AG04449 (cell line): ENCODE measurements at regions not wholly inside any gene's neighbourhood (a gene's known extent, or its start where the extent isn't known, plus 50 kb on each side); places are given as distances from the start of the nearest gene placed in this dataset.

ENCODE experiments used
- CTCF ChIA-PET: fragments of 350-600 bp; formaldehyde crosslinking; extraction: SDS; loops from one replicate; lab custom pipeline; 2021; ENCODE audit warnings: antibody characterized with exemption; lab: Yijun Ruan, JAX
- POLR2A ChIA-PET: fragments of 400-600, 350-600 bp; formaldehyde crosslinking; extraction: SDS; loops from one replicate; lab custom pipeline; 2020; ENCODE audit warnings: antibody characterized with exemption, inconsistent platforms; lab: Yijun Ruan, JAX
- DNase-seq: peaks from one replicate; pipeline ENCODE4 v3.0.0-alpha.2; 2010; ENCODE audit warnings: low read depth, low spot score
- H3K4me3 ChIP-seq: 2 replicates; pipeline ENCODE4 v1.5.1; 2011; ENCODE audit warnings: low read depth, mild to moderate bottlenecking, control low read depth, low read length
- TF ChIP-seq, protein P1 (sequence below): IDR thresholded peaks from one replicate; pipeline ENCODE4 v1.5.1; 2011; ENCODE audit warnings: mild to moderate bottlenecking, moderate library complexity, low read length, control low read depth, inconsistent platforms; ENCODE audit not compliant: insufficient read depth; ENCODE audit errors: missing control alignments

DNA sequence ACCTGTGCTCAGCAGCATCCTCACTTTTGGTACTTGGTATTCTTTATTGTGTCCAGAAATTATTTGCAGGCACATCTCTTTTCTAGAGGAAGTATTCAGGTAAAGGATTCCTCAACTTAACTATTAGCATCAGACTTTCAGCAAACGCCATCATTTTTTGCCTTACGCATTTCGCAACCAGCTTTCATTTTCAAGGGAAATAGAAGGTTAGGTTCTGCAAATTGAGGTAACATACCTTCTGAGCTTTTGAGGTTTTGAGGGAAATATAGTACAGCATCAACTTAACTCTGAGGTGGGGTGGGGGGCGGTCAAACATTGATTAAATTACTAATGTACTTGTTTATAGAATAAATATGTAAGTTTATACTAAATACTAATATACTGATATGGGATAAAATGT lies 243.6 kb upstream of the RIMS1 start:
- TF ChIP-seq, protein P1, sequence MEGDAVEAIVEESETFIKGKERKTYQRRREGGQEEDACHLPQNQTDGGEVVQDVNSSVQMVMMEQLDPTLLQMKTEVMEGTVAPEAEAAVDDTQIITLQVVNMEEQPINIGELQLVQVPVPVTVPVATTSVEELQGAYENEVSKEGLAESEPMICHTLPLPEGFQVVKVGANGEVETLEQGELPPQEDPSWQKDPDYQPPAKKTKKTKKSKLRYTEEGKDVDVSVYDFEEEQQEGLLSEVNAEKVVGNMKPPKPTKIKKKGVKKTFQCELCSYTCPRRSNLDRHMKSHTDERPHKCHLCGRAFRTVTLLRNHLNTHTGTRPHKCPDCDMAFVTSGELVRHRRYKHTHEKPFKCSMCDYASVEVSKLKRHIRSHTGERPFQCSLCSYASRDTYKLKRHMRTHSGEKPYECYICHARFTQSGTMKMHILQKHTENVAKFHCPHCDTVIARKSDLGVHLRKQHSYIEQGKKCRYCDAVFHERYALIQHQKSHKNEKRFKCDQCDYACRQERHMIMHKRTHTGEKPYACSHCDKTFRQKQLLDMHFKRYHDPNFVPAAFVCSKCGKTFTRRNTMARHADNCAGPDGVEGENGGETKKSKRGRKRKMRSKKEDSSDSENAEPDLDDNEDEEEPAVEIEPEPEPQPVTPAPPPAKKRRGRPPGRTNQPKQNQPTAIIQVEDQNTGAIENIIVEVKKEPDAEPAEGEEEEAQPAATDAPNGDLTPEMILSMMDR, result no peak
- DNase-seq, result no peak
- no peak overlapping the region for H3K4me3 ChIP-seq
- POLR2A ChIA-PET, result no interaction called here
- CTCF ChIA-PET, result interaction anchor here (1.3 kb wide), 1 partner anchor 14 kb away, joined by 3 read pairs; no protein-coding TSS in a partner anchor

DNA sequence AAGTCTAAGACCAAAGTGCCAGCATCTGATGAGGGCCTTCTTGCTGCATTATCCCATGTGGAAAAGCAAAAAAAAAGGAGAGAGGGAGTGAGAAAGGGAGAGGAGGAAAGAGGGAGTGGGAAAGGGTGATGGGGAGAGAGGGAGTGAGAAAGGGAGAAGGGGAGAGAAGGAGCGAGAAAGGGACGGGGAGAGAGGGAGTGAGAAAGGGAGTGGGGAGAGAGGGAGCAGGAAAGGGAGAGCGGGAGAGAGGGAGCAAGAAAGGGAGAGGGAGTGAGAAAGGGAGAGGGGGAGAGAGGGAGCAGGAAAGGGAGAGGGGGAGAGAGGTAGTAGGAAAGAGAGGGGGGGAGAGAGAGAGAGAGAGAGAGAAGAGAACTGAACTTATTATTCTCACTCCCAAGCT lies 241.1 kb upstream of the RIMS1 start:
- no peak overlapping the region for H3K4me3 ChIP-seq
- TF ChIP-seq, protein P1, result no peak
- DNase-seq, result no peak
- ChIA-PET POLR2A (no interaction called here), CTCF (no interaction called here)

DNA sequence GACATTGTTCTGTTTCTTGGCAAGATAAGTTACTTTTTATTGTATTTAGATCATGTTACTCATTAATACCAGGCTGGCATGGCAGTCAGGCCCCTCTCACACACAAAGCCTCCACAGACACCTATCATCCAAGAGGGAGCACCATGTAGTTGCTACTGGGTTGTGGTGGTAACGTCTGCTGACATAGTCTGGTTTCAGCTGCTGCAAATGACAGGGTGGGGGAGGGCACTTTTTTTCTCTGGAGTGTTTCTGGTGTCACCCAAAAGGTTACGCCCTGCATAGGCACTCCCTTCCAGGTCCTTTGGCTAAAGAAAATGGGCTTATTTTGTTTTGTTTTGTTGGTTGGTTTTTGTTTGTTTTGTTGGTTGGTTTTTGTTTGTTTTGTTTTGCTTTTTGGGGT lies 236.4 kb upstream of the RIMS1 start:
- H3K4me3 ChIP-seq, result no peak overlapping the region
- POLR2A ChIA-PET, result no interaction called here
- TF ChIP-seq, protein P1, result no peak
- DNase-seq, result no peak
- CTCF ChIA-PET, result no interaction called here

DNA sequence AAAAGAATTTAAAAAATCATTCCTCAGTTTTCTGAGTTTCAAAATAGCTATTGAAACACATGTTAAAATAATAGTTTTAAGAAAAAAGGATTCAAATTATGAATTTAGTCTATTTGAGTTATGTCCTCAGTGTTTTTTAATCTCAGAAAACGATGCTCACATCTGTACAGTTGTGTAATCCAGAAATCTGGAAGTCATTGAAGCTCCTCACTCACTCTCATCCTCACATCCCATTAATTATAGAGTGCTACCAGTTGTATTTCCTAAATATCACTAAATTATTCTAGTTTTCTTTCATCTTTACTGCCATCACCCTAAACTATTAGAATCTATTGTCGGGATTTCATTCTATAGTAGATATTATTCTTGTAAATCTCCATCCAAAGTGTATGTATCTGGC lies 234.7 kb upstream of the RIMS1 start:
- POLR2A ChIA-PET, result no interaction called here
- CTCF ChIA-PET, result no interaction called here
- no peak overlapping the region for H3K4me3 ChIP-seq
- DNase-seq, result no peak
- TF ChIP-seq, protein P1, result no peak

DNA sequence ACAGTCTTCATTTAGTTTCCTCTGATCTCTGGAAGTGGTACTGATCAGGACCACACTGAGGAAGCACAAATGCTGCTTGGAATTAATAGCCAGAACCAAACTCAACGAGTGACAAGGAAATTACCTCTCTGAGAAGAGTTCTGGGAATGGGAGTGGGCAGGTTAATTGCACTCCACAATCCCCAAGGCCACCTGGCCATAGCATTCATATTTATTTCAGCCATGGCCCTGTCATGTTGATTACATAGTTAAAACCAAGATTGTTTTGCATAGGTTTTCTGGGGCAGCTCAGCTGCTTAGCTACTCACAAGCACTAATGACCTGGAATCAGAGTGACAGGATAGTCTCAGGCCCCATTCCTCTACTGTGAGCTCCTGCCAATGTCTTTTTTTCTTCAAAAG lies 230.2 kb upstream of the RIMS1 start:
- H3K4me3 ChIP-seq, result no peak overlapping the region
- ChIA-PET POLR2A (no interaction called here), CTCF (interaction anchor here (0.9 kb wide), 1 partner anchor 13 kb away, joined by 3 read pairs; no protein-coding TSS in a partner anchor)
- TF ChIP-seq, protein P1, result no peak
- no peak for DNase-seq

DNA sequence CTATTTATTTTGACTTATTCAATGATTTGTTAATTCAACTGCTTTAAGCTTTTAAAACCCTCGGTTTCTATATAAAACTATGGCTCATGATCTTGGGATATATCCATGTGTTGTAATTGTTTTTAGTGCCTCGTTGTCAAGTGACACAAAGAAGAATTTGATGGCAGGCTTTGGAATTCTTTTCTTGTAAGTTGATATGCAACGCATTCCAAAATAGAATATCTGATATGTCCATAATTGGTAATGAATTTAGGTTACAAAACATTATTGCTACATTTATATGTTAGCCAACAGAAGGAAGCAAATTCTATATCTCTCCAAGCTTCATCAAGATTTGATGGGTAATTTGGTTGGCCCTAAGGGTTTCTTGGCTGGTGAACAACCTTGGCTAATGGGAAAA lies 220.4 kb upstream of the RIMS1 start:
- CTCF ChIA-PET, result no interaction called here
- POLR2A ChIA-PET, result no interaction called here
- no peak overlapping the region for H3K4me3 ChIP-seq
- no peak for DNase-seq
- TF ChIP-seq, protein P1, result no peak
